SK-N-SH (cell line): ENCODE measurements at regions not wholly inside any gene's neighbourhood (a gene's known extent, or its start where the extent isn't known, plus 50 kb on each side); places are given as distances from the start of the nearest gene placed in this dataset.

ENCODE experiments used
- CTCF ChIP-seq: fragments of 200-600 bp; sonication (generic); IDR thresholded peaks from 2 replicates; pipeline ENCODE4 v1.6.1; 2017; ENCODE audit warnings: antibody characterized with exemption, mild to moderate bottlenecking, moderate library complexity
- ELF1 ChIP-seq: IDR thresholded peaks from 2 replicates; pipeline ENCODE4 v1.4.0; 2012
- EP300 ChIP-seq, 2 experiments: IDR thresholded peaks; 2 replicates each; pipeline versions ENCODE4 v1.4.0 to v1.6.1; 2012; ENCODE audit warnings: borderline replicate concordance in 1 of 2, low read depth in 1 of 2, low read length in 1 of 2
- FOSL2 ChIP-seq: IDR thresholded peaks from 2 replicates; pipeline ENCODE4 v1.4.0; 2012; ENCODE audit warnings: low read depth, mild to moderate bottlenecking, moderate library complexity, borderline replicate concordance
- JUND ChIP-seq: IDR thresholded peaks from 2 replicates; pipeline ENCODE4 v1.4.0; 2012
- MXI1 ChIP-seq: IDR thresholded peaks from 2 replicates; pipeline ENCODE4 v1.6.1; 2012; ENCODE audit warnings: mild to moderate bottlenecking, low read depth, low read length, improper control_type of control experiment
- PBX3 ChIP-seq: IDR thresholded peaks from 2 replicates; pipeline ENCODE4; 2012
- POLR2AphosphoS5 ChIP-seq: IDR thresholded peaks from 2 replicates; pipeline ENCODE4 v1.6.1; 2012; ENCODE audit warnings: low read depth, low read length
- RCOR1 ChIP-seq: fragments of 150-350 bp; IDR thresholded peaks from 2 replicates; pipeline ENCODE4 v1.6.1; 2017; ENCODE audit warnings: antibody characterized with exemption, low read length
- RFX5 ChIP-seq: IDR thresholded peaks from 2 replicates; pipeline ENCODE4 v1.6.1; 2012; ENCODE audit warnings: mild to moderate bottlenecking, improper control_type of control experiment, low read length
- SMC3 ChIP-seq: IDR thresholded peaks from 2 replicates; pipeline ENCODE4 v1.6.1; 2012; ENCODE audit warnings: low read depth, low read length, improper control_type of control experiment

GRCh38 chr11:134537941-134538340, 125.9 kb upstream of the B3GAT1 start:
- no peak for TF ChIP-seq PBX3
- TF ChIP-seq ELF1, result no peak
- no peak for TF ChIP-seq CTCF
- TF ChIP-seq EP300 (IDR thresholded peaks at IDR 0.05; ENCODE audit: borderline replicate concordance in 1 of 2, low read depth in 1 of 2, low read length in 1 of 2), result no peak
- TF ChIP-seq POLR2AphosphoS5, result no peak
- no peak for TF ChIP-seq FOSL2
- no peak for TF ChIP-seq MXI1
- TF ChIP-seq RFX5, result no peak
- TF ChIP-seq RCOR1, result no peak
- no peak for TF ChIP-seq JUND
- TF ChIP-seq SMC3, result no peak
